NT2/D1 (cell line): ENCODE measurements at regions not wholly inside any gene's neighbourhood (a gene's known extent, or its start where the extent isn't known, plus 50 kb on each side); places are given as distances from the start of the nearest gene placed in this dataset.

Experiments
- SUZ12 ChIP-seq: IDR thresholded peaks from 2 replicates; pipeline ENCODE4 v1.6.1; 2011; ENCODE audit not compliant: insufficient read length, insufficient read depth; ENCODE audit errors: extremely low read depth
- YY1 ChIP-seq: IDR thresholded peaks from 2 replicates; pipeline ENCODE4 v1.6.1; 2011; ENCODE audit not compliant: insufficient read length, insufficient read depth
- ZNF274 ChIP-seq: IDR thresholded peaks from 2 replicates; pipeline ENCODE4 v1.6.1; 2011; ENCODE audit warnings: mild to moderate bottlenecking, low read depth, low read length

DNA sequence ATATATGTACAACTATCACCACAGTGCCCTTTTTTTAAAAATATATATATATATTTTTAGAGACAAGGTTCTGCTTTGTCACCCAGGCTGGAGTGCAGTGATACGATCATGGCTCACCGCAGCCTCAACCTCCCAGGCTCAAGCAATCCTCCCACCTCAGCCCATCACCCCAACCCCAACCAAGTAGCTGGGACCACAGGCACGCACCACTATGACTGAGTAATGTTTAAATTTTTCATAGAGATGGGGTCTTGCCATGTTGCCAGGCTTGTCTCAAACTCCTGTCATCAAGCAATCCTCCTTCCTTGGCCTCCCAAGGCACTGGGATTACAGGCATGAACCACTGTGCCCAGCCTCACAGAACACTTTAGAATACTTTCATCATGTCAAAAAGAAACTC lies 234.9 kb downstream of the SH2D4B start:
- no peak for TF ChIP-seq YY1
- TF ChIP-seq ZNF274: no peak
- no peak for TF ChIP-seq SUZ12
